HG03565 (cell line): ENCODE measurements at regions not wholly inside any gene's neighbourhood (a gene's known extent, or its start where the extent isn't known, plus 50 kb on each side); places are given as distances from the start of the nearest gene placed in this dataset.

Experiments
- ATAC-seq: cut with Tn5 transposase; IDR thresholded peaks from one replicate; pipeline ENCODE4 v1.9.1; 2021; ENCODE audit warnings: mild to moderate bottlenecking, moderate library complexity; ENCODE audit not compliant: unreplicated experiment

GRCh38 chr17:79233916-79234551 lies 159.4 kb downstream of the ENGASE start:
- no peak for ATAC-seq

GRCh38 chr17:79232957-79233356 lies 158.3 kb downstream of the ENGASE start:
- ATAC-seq, result no peak

DNA sequence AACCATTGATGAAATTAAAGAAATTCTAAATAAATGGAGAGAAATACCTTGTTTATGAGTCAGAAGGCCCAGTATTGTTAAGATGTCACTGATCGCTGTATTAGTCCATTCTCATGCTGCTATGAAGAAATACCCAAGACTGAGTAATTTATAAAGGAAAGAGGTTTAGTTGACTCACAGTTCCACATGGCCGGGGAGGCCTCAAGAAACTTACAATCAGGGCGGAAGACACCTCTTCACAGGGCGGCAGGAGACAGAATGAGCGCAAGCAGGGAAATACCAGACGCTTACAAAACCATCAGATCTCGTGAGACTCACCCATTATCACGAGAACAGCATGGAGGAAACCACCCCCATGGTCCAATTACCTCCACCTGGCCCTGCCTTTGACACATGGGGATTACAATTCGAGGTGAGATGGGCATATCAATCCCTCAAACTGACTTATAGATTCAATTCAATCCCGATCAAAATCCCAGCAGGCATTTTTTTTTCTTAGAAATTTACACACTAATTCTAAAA lies 157.2 kb downstream of the ENGASE start:
- no peak for ATAC-seq

DNA sequence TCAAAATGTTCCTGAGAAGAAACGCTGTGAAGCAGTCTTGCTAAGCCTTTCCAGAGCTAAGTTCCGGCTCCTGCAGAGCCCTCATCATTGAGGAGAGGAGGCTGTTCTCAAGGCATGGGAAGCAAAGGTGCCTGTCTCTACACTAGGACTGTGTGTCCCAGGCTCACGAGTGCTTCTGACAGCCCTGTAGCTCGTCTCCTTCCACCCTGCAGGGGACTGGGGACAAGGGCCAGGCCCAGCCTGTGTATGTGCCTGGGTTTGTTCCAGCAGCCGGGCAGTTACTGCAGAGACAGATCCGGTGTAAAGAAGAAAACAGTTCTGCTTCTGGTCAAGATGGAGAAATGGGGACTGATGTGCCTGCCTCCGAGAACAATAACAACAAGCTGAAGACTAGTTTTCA lies 156.0 kb downstream of the ENGASE start:
- ATAC-seq, result no peak

DNA sequence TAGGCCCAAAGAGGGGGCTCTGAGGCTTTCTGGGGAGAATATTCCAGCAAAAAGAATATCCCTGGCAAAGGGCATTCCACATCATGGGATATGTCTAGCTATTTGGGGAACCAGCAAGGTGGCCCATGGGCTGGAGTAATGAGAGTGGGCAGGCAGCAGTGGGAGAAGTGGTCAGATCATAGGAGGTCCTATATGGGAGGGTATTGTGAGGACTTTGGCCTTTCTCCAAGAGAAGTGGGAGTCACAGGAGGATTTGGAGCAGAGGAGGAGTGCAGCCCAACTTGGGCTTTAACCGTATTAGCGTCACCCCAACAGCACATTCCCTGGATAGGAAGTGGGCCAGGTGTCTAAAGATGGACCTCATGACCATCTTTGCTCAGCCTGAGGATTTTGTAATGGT lies 151.4 kb downstream of the ENGASE start:
- ATAC-seq, result no peak

- no peak for ATAC-seq
These were observed 150.3 kb downstream of the ENGASE start for GRCh38 chr17:79224903-79225302.

DNA sequence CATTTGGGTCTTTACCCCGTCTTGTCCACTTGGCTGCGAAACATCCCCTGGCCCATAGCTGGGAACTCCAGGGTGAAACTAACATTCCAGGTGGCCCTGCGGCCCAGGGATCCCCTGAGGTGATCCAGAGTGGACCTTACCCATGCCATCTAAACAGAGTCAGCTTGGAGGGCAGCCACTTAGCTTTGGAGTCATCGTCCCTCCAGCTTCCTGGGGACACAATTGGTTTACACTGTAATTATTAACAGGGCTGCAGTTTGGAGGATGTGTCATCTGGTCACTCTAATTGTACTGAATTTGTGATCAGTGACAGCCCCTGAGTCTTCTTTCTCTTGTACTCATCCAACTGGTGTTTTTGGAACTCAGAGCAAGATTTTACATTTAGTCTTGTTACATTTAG lies 149.9 kb downstream of the ENGASE start:
- ATAC-seq, result no peak

DNA sequence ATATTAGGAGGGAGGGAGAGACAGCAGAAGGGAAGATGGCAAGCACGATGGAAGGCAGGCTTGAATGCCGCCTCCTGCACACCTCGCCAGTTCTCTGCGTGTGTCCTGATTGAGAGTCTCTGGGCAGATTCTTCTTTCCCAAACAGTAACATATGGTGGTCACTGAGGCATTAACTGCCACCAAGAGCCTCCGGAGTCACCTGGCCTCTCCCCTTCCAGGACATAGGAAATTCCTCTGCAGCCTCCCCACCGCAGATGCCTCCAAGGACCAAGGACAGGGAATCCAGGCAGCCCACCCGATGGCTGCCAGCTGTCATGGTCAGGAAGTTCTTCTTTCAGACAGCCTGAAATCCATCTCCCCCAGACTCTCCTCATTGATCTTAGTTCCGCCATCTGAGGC lies 149.3 kb downstream of the ENGASE start:
- ATAC-seq, result no peak

- no peak for ATAC-seq
These were observed 148.8 kb downstream of the ENGASE start for GRCh38 chr17:79223471-79223870.

- ATAC-seq, result no peak
These were observed 147.0 kb downstream of the ENGASE start for GRCh38 chr17:79221597-79221996.

GRCh38 chr17:79220713-79221291 lies 146.2 kb downstream of the ENGASE start:
- ATAC-seq, result no peak

DNA sequence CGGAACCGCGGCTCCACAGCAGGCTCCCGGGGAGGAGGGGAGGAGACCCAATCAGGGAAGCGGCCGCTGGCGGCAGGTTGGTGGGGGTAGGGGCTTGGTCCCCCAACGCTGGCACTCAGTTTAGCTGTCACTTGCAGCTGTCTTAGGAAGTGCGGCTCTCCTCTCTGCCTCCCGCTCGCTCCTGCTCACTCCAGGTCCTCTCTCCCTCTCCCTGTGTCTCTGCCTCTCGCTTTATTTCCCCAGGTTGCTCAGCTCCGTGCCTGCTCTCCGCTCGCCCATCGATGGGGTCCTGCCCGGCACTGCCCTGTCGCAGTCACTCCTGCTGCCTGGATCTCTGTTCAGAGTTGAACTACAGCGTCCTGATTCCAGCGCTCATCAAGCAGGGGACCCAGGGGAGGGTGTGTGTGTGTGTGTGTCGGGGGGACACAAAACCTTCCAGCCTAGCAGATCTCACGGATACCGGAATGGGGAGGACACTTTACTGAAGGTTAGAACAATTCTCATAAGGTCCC lies 145.6 kb downstream of the ENGASE start:
- no peak for ATAC-seq

DNA sequence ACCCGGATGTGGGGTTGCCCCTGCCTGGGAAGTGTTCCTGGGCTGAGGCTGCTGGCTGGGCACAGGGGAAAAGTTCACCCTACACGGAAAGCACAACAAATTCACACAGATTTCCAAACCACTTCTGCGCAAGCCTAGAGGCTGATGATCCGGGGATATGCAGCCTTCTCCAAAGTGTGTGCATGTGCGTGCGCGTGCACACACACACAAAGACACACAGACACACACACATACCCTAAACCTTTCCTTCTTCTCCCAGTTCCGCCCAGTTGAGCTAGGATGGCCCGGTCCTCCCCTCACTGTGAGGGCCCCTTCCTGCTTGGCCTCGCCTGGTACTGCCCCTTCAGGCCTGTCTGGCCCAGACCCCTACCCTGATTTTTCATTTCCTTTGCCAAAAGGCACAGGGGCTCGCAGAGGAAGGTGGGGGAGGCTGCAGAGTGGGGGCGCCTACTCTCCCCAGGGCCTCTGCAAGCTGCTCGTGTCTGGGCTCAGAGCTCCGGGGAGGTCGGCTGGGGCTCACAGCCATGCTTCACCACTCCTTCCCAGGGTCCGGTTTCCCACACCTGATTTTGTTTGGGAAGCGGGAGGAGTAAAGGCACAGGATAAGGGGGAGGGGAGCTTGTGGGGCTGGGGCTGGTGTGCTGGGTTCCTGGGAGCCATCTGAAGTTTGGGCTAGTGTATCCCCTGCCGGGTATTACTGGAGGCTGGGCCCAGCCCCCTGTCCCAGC lies 144.7 kb downstream of the ENGASE start:
- no peak for ATAC-seq

- no peak for ATAC-seq
These were observed 144.2 kb downstream of the ENGASE start for GRCh38 chr17:79218825-79219200.

GRCh38 chr17:79218175-79218824 lies 143.7 kb downstream of the ENGASE start:
- no peak for ATAC-seq

DNA sequence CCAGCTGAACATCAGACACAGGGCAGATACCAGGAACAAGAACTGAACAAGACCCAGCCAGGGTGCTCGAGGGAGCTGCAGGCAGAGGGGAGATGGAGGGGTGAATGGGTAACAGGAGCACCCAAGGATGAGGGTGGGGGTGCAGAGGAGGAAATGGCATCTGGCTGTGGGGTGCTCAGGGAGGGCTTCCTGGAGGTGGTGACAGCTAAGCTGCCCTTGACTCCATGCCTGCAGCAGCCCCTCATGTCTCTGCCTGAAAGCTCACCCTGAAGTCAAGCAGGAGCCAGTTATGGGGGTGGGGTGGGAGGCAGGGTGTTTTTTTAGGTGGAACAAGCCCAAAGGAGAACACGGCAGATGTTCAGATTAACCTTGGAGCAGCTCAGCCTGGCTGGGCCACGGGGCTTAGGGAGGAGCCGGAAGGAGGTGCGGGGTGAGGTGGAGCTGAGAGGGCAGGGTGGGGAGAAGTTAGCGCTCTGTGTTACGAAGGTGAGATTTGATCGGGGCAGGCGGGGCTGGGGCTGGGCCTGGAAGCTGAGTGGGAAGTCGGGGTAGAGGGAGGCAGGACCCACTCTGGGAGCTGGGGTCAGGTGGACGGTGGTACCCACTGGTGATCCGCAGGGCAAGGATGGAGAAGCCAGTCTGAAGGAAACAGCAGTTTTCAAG lies 143.0 kb downstream of the ENGASE start:
- no peak for ATAC-seq

DNA sequence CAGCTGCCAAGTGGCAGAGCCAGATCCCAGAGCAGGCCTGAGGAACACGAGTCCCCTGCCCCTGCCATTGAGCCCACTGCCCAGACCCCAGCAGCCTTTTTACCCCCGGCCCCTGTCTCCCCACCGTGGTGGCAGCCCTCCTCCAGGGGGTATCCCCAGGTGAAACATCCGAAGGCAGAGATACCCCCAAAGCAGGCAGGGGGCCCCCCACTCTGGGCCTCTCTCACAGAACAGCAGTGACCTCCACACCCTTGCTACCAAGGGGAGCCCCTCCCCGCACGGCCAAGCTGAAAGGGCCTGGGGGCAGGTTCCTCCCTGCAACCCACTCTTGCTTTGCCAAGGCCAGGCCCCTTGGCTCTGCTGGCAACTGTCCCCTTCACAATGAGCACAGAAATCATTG lies 142.2 kb downstream of the ENGASE start:
- no peak for ATAC-seq

DNA sequence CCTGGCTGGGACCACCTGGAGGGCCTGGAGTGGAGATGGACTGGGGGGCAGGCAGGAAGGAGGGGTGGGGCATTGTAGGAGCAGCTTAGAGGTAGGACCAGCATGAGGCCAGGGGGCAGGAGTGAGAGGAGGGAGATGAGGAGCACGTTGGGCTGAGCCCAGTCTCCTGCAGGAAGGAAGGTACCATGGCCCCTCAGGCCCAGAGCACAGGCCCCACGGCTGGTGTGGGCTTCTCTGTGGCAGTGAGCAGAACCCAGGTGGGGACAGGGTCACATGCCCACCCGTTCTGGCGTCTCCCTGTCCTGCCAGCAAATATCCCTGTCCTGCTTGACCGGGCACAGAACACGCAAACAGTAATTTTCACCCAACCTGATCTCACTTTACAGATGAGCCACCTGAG lies 141.8 kb downstream of the ENGASE start:
- ATAC-seq, result no peak

DNA sequence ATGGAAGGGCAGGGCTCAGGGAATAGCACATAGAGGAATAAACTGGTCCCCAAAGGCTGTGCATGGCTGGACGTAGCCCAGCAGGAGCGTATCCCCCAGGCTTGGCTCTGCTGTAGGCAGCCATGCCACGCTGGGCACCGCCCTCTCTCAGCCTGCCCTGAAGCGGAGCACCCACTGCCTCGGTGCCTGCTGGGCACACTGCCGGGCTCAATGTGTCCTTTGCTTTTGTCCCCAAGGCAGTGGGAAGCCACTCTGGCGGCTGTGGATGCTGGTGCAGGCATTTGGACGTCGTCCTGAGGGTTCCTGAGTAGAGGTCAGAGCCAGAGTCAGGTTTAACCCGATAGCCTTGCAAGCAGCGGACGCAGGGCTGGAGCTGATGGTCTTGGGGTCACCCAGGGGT lies 141.0 kb downstream of the ENGASE start:
- no peak for ATAC-seq

DNA sequence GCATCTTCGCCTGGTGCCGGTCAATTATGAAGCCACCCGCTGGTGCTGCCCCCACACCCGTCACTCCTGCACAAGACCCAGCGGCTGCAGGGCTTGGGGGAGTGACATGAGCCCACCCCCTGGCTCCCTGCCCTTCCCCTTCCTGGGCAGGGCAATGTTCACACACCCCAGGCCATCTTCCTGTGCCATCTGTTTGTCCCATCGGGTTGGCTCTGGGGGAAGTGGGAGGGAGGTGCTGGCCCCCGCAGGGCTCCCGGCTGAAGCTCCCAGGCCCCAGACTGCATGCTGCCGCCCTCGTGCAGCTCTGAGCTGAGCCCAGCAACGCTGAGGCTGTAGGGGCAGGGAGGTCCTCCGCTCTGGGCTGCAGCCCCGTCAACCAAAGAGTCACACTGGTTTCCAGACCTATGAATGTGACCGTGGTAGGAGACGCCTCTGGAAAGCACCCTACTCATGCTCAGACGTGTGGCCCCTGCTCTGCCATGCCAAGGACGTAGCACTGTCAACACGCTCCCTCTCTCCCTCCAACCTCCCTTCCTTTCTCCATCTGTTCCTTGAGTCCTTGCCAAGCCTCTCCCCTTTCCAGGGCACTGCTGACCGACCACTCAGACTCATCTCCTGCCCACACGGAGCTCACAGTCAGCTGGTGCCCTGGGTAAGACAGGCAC lies 140.4 kb downstream of the ENGASE start:
- no peak for ATAC-seq
